ENCODE measurements at regions not wholly inside any gene's neighbourhood (a gene's known extent, or its start where the extent isn't known, plus 50 kb on each side); places are given as distances from the start of the nearest gene placed in this dataset.

DNA sequence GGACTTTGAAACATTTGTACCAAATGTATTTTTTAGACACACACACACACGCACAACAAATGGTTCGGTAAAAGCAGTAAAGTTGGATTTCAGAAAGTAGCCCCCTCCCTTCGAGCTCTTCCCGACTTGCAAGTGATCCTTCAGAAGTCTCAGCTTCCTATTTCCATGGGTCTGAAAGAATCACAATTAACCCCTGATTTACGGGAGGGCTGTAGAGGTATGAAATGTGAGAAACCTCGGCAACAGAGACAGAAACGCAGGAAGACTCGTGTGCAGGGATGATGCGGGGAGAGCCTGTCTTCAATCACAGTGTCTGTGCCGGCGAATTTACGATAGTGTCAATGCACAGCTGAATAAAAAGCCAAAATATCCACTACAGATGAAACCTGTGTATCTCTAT lies 60.7 kb upstream of the VRK1 start:
- H3K4me2 ChIP-seq (ENCODE audit: extremely low read depth, insufficient read depth, low read length), result no peak overlapping the region
- H4K20me1 ChIP-seq (ENCODE audit: control insufficient read depth, extremely low read depth, insufficient read depth, low read length), result no peaks in the 10 kb centered on the region
- no peak for TF ChIP-seq EZH2 (IDR thresholded peaks at IDR 0.05; ENCODE audit: low read length, missing control alignments)
- TF ChIP-seq, protein P1, sequence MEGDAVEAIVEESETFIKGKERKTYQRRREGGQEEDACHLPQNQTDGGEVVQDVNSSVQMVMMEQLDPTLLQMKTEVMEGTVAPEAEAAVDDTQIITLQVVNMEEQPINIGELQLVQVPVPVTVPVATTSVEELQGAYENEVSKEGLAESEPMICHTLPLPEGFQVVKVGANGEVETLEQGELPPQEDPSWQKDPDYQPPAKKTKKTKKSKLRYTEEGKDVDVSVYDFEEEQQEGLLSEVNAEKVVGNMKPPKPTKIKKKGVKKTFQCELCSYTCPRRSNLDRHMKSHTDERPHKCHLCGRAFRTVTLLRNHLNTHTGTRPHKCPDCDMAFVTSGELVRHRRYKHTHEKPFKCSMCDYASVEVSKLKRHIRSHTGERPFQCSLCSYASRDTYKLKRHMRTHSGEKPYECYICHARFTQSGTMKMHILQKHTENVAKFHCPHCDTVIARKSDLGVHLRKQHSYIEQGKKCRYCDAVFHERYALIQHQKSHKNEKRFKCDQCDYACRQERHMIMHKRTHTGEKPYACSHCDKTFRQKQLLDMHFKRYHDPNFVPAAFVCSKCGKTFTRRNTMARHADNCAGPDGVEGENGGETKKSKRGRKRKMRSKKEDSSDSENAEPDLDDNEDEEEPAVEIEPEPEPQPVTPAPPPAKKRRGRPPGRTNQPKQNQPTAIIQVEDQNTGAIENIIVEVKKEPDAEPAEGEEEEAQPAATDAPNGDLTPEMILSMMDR (conservative IDR thresholded peaks at IDR 0.05 in 1 of 2, IDR thresholded peaks at IDR 0.05 in 1 of 2; ENCODE audit: low read depth in 1 of 2, low read length in 2 of 2), result no peak
- no peak overlapping the region for H2AFZ ChIP-seq (ENCODE audit: low read length)
- H3K9me3 ChIP-seq (ENCODE audit: control insufficient read depth, insufficient read depth, low read depth, low read length), result no peaks in the 10 kb centered on the region
- peaks cover 8% of the 10 kb centered on the region for H3K27me3 ChIP-seq (ENCODE audit: control insufficient read depth, insufficient read depth, low read length)
- no peak overlapping the region for H3K4me3 ChIP-seq (replicated peaks in 1 of 4; ENCODE audit: control extremely low read depth in 1 of 4, insufficient read depth in 1 of 4, low read depth in 3 of 4, low read length in 4 of 4)
- no peaks in the 10 kb centered on the region for H3K4me1 ChIP-seq (ENCODE audit: control insufficient read depth, extremely low read depth, insufficient read depth, low read length)
- H3K27ac ChIP-seq (ENCODE audit: insufficient read depth, low read length), result no peak overlapping the region
- no peak for DNase-seq (ENCODE audit: low read depth in 2 of 2)
- no peaks in the 10 kb centered on the region for H3K36me3 ChIP-seq (ENCODE audit: control insufficient read depth, insufficient read depth, low read length)
- no peak overlapping the region for H3K9ac ChIP-seq (ENCODE audit: insufficient read depth, low read length)
- H3K79me2 ChIP-seq (ENCODE audit: control insufficient read depth, insufficient read depth, low read length), result no peaks in the 10 kb centered on the region

DNA sequence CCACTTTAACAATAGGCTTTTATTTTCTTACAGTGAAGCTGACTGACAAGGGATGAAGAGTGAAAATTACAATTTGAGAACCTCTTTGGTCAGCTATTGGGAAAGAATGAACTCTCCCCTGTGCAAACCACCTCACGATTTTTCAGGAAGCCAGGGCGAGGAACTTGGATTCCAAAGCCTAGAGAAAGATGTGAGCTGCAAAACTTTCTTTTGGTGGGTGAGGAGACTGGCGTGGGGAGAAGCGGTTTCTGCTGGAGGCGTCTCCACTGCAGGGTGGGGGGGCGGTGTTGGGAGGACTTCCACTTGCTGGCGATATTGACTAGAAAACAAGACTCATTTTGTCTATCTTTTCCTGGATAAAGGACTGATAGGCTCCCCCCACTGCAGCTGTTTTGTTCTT lies 59.3 kb upstream of the VRK1 start:
- TF ChIP-seq, protein P1 (conservative IDR thresholded peaks at IDR 0.05 in 1 of 2, IDR thresholded peaks at IDR 0.05 in 1 of 2; ENCODE audit: low read depth in 1 of 2, low read length in 2 of 2), result no peak
- TF ChIP-seq EZH2 (IDR thresholded peaks at IDR 0.05; ENCODE audit: low read length, missing control alignments), result no peak
- no peaks in the 10 kb centered on the region for H3K4me1 ChIP-seq (ENCODE audit: control insufficient read depth, extremely low read depth, insufficient read depth, low read length)
- H3K4me2 ChIP-seq (ENCODE audit: extremely low read depth, insufficient read depth, low read length), result no peak overlapping the region
- H4K20me1 ChIP-seq (ENCODE audit: control insufficient read depth, extremely low read depth, insufficient read depth, low read length), result no peaks in the 10 kb centered on the region
- no peak overlapping the region for H3K9ac ChIP-seq (ENCODE audit: insufficient read depth, low read length)
- H3K27ac ChIP-seq (ENCODE audit: insufficient read depth, low read length), result no peak overlapping the region
- no peak overlapping the region for H2AFZ ChIP-seq (ENCODE audit: low read length)
- H3K36me3 ChIP-seq (ENCODE audit: control insufficient read depth, insufficient read depth, low read length), result no peaks in the 10 kb centered on the region
- no peak overlapping the region for H3K4me3 ChIP-seq (replicated peaks in 1 of 4; ENCODE audit: control extremely low read depth in 1 of 4, insufficient read depth in 1 of 4, low read depth in 3 of 4, low read length in 4 of 4)
- peaks cover 8% of the 10 kb centered on the region for H3K27me3 ChIP-seq (ENCODE audit: control insufficient read depth, insufficient read depth, low read length)
- no peak for DNase-seq (ENCODE audit: low read depth in 2 of 2)
- H3K9me3 ChIP-seq (ENCODE audit: control insufficient read depth, insufficient read depth, low read depth, low read length), result no peaks in the 10 kb centered on the region
- no peaks in the 10 kb centered on the region for H3K79me2 ChIP-seq (ENCODE audit: control insufficient read depth, insufficient read depth, low read length)

DNA sequence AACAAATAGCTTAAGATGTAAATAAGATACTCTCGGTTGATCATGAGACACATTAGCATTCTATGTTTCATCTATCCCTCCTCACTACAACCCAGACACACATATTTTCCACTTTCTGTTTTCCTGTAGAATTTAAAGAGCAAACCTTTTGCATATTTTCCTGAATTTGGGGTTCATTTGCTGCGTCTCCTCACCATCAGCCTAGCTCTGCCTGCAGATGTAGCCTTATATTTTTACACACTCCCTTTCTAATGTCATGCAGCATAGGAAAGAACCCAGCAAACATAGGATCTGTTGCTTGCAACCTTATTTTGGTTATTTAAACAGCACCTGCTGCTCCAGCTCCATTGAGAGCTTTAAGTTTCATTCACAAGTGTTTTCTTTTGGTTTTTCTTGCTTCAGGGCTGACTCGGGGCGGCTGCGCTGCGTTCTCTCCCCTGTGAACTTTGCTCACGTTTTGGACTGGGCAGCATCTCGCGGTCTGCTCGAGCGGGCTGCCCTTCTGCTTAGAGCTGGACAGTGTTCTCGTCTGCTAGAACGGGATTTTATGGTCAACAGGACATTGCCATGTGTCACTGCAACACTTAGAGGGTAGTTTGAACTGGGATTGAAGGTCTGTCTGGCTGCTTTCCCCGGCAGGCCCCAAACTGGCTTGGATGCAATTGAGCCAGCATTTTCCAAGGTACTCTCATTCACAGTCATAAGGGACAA lies 57.8 kb upstream of the VRK1 start:
- no peak overlapping the region for H3K9ac ChIP-seq (ENCODE audit: insufficient read depth, low read length)
- TF ChIP-seq, protein P1 (conservative IDR thresholded peaks at IDR 0.05 in 1 of 2, IDR thresholded peaks at IDR 0.05 in 1 of 2; ENCODE audit: low read depth in 1 of 2, low read length in 2 of 2), result no peak
- TF ChIP-seq EZH2 (IDR thresholded peaks at IDR 0.05; ENCODE audit: low read length, missing control alignments), result no peak
- H2AFZ ChIP-seq (ENCODE audit: low read length), result no peak overlapping the region
- no peaks in the 10 kb centered on the region for H3K36me3 ChIP-seq (ENCODE audit: control insufficient read depth, insufficient read depth, low read length)
- H3K27me3 ChIP-seq (ENCODE audit: control insufficient read depth, insufficient read depth, low read length), result peaks cover 8% of the 10 kb centered on the region
- no peaks in the 10 kb centered on the region for H3K4me1 ChIP-seq (ENCODE audit: control insufficient read depth, extremely low read depth, insufficient read depth, low read length)
- H3K4me2 ChIP-seq (ENCODE audit: extremely low read depth, insufficient read depth, low read length), result no peak overlapping the region
- no peaks in the 10 kb centered on the region for H3K79me2 ChIP-seq (ENCODE audit: control insufficient read depth, insufficient read depth, low read length)
- no peaks in the 10 kb centered on the region for H3K9me3 ChIP-seq (ENCODE audit: control insufficient read depth, insufficient read depth, low read depth, low read length)
- H3K4me3 ChIP-seq (replicated peaks in 1 of 4; ENCODE audit: control extremely low read depth in 1 of 4, insufficient read depth in 1 of 4, low read depth in 3 of 4, low read length in 4 of 4), result no peak overlapping the region
- no peak overlapping the region for H3K27ac ChIP-seq (ENCODE audit: insufficient read depth, low read length)
- DNase-seq (ENCODE audit: low read depth in 2 of 2), result no peak
- no peaks in the 10 kb centered on the region for H4K20me1 ChIP-seq (ENCODE audit: control insufficient read depth, extremely low read depth, insufficient read depth, low read length)

Measured in fibroblast of lung (primary cell).